IgD-negative memory B cell (primary cell): ENCODE measurements at regions not wholly inside any gene's neighbourhood (a gene's known extent, or its start where the extent isn't known, plus 50 kb on each side); places are given as distances from the start of the nearest gene placed in this dataset.
A peak's percentile ranks its signal among the peaks of the same experiment; 100 is the strongest.

Source experiments
- H3K27ac Mint-ChIP-seq, 3 donors: one replicate each; pipeline ENCODE4 v1.8.0; 2020 to 2022; ENCODE audit warnings: mild to moderate bottlenecking in 3 of 3, mixed read lengths in 3 of 3, moderate library complexity in 1 of 3
- H3K27me3 Mint-ChIP-seq: one replicate; pipeline ENCODE4 v1.8.0; 2021; ENCODE audit warnings: mixed read lengths
- H3K36me3 Mint-ChIP-seq: one replicate; pipeline ENCODE4 v1.8.0; 2020; ENCODE audit warnings: mild to moderate bottlenecking, mixed read lengths
- H3K4me1 Mint-ChIP-seq, 3 donors: one replicate each; pipeline ENCODE4 v1.8.0; 2020 to 2022; ENCODE audit warnings: mixed read lengths in 3 of 3, mild to moderate bottlenecking in 1 of 3
- H3K4me3 Mint-ChIP-seq, 4 donors: one replicate each; pipeline ENCODE4 v1.8.0; 2020 to 2022; ENCODE audit warnings: mild to moderate bottlenecking in 4 of 4, mixed read lengths in 4 of 4, moderate library complexity in 3 of 4
- H3K9me3 Mint-ChIP-seq, 3 donors: one replicate each; pipeline ENCODE4 v1.8.0; 2020 to 2021; ENCODE audit warnings: mixed read lengths in 3 of 3, mild to moderate bottlenecking in 1 of 3

GRCh38 chr14:101236496-101237251 is 324.6 kb upstream of the DIO3 start:
- Mint-ChIP-seq H3K9me3 (peaks cover 0 to 5% (median 3%) of the 10 kb centered on the region in 3 donors), H3K36me3 (no peaks in the 10 kb centered on the region), H3K27ac (no peak overlapping the region), H3K27me3 (peaks cover 1% of the 10 kb centered on the region), H3K4me1 (peaks cover 0 to 1% (median 0%) of the 10 kb centered on the region in 3 donors), H3K4me3 (no peak overlapping the region)

DNA sequence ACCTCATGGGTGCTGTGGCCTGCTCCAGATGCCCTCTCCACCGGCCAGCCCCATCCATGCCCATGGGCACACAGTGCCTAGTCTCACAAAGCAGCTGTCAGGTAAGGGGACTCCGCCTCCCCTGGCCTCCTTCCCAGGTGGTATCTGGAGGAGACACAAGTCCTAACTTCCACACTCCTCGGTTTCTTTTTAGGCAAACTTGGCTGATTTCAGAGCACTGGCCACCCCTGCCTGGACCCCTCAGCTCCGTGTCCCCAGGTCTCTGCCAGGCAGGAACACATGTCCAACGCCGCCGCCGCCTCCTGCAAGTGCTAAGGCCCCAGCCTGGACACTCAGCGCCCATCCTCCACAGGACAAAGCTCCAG is 324.1 kb upstream of the DIO3 start:
- no peak overlapping the region for H3K27ac Mint-ChIP-seq
- no peaks in the 10 kb centered on the region for H3K36me3 Mint-ChIP-seq
- no peak overlapping the region for H3K4me3 Mint-ChIP-seq
- H3K9me3 Mint-ChIP-seq = peaks cover 0 to 5% (median 3%) of the 10 kb centered on the region in 3 donors
- H3K27me3 Mint-ChIP-seq = peaks cover 1% of the 10 kb centered on the region
- H3K4me1 Mint-ChIP-seq = peaks cover 0 to 1% (median 0%) of the 10 kb centered on the region in 3 donors

DNA sequence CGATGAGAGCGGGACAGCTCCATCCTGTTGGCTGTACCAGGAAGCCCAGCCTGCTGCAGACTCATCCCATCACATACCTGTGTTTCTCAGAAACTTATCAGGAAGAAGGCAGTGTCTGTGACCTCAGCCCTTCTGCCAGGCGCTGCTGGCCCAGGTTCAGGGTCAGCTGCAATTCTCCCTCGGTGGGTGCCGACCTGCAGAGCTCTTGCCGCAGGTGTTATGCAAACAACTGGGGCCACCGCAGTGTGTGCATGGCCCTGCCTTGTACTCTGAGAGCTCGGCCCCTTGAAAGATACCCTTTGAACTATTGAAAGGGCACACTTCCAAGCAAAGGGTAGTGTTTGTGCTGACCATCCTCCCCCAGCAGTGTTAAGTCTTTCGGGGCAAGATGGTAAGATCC is 322.2 kb upstream of the DIO3 start:
- H3K9me3 Mint-ChIP-seq = peaks cover 0 to 5% (median 3%) of the 10 kb centered on the region in 3 donors
- H3K27me3 Mint-ChIP-seq = peaks cover 1% of the 10 kb centered on the region
- peaks cover 0 to 1% (median 0%) of the 10 kb centered on the region in 3 donors for H3K4me1 Mint-ChIP-seq
- H3K27ac Mint-ChIP-seq = no peak overlapping the region
- no peak overlapping the region for H3K4me3 Mint-ChIP-seq
- no peaks in the 10 kb centered on the region for H3K36me3 Mint-ChIP-seq

DNA sequence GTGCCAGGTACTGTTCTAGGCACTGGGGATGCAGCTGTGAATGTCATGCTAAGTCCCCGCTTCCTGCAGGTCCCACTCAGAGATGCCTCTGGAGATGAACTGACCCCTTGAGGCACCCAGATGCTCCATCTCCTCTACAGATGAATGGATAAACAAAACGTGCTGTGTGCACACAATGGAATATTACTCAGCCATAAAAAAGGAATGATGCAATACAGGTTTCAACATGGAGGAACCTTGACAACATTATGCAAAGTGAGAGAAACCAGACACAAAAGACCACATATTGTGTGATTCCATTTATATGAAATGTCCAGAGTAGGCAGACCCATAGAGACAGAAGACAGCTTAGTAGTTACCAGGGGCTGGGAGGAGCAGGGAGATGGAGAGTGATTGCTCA is 320.1 kb upstream of the DIO3 start:
- Mint-ChIP-seq H3K36me3 (no peaks in the 10 kb centered on the region), H3K4me3 (no peak overlapping the region), H3K4me1 (no peaks in the 10 kb centered on the region), H3K9me3 (peaks cover 0 to 6% (median 5%) of the 10 kb centered on the region in 3 donors), H3K27me3 (peaks cover 1% of the 10 kb centered on the region), H3K27ac (no peak overlapping the region)

- Mint-ChIP-seq H3K4me3 (no peak overlapping the region), H3K27ac (no peak overlapping the region), H3K36me3 (no peaks in the 10 kb centered on the region), H3K9me3 (peaks cover 0 to 6% (median 5%) of the 10 kb centered on the region in 3 donors), H3K27me3 (no peaks in the 10 kb centered on the region), H3K4me1 (no peaks in the 10 kb centered on the region)
These were observed 319.5 kb upstream of the DIO3 start for GRCh38 chr14:101241807-101242278.

DNA sequence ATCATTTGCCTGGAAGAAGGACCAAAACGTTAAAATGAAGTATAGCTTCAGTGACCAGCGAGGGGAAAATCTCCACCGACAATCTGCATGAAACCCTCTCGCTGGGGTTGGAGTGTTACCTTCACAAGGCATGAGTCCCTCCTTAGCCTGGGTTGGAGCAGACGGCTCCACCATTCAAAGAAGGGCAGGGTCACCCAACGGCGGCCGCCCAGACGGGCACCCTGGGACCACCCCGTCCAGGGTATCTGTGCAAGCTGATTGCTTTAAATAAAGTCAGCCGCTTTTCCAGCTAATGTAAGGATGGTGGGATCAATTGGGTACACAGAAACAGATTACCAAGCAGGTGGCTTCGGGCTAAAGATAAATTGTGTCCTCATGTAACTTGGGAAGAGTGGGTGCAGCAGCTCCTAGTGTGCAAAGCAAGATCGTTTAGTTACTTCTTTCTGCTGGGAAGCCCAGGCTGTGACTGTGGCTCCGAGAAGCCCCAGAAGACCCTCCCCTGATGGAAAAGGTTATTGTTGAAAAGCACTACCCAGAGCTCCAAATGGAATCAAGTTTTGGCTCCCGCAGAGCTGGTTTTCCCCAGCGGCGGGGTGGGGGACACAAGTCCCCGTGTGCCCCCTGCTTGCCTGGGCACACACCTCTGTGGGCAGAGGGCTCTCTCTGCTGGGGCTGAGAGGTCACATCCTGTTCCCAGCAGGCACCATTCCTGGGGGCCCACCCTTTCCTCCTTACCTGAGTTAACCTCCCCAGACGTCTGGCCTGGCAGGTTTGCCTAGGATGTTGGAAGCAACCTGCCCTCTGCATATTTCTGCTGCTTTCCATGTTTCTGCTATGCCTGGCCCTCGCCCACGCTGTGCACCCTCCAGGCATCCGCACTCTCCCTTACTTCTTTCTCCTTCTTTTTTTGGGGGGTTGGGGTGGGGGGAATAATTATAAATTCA is 318.6 kb upstream of the DIO3 start:
- H3K36me3 Mint-ChIP-seq = no peaks in the 10 kb centered on the region
- no peak overlapping the region for H3K4me3 Mint-ChIP-seq
- no peaks in the 10 kb centered on the region for H3K27me3 Mint-ChIP-seq
- H3K9me3 Mint-ChIP-seq = peaks cover 0 to 6% (median 5%) of the 10 kb centered on the region in 3 donors
- no peaks in the 10 kb centered on the region for H3K4me1 Mint-ChIP-seq
- no peak overlapping the region for H3K27ac Mint-ChIP-seq

- Mint-ChIP-seq H3K9me3 (peaks cover 0 to 6% (median 5%) of the 10 kb centered on the region in 3 donors), H3K4me1 (no peaks in the 10 kb centered on the region), H3K27ac (no peak overlapping the region), H3K4me3 (no peak overlapping the region), H3K27me3 (no peaks in the 10 kb centered on the region), H3K36me3 (no peaks in the 10 kb centered on the region)
These were observed 317.5 kb upstream of the DIO3 start for GRCh38 chr14:101243587-101244338.

DNA sequence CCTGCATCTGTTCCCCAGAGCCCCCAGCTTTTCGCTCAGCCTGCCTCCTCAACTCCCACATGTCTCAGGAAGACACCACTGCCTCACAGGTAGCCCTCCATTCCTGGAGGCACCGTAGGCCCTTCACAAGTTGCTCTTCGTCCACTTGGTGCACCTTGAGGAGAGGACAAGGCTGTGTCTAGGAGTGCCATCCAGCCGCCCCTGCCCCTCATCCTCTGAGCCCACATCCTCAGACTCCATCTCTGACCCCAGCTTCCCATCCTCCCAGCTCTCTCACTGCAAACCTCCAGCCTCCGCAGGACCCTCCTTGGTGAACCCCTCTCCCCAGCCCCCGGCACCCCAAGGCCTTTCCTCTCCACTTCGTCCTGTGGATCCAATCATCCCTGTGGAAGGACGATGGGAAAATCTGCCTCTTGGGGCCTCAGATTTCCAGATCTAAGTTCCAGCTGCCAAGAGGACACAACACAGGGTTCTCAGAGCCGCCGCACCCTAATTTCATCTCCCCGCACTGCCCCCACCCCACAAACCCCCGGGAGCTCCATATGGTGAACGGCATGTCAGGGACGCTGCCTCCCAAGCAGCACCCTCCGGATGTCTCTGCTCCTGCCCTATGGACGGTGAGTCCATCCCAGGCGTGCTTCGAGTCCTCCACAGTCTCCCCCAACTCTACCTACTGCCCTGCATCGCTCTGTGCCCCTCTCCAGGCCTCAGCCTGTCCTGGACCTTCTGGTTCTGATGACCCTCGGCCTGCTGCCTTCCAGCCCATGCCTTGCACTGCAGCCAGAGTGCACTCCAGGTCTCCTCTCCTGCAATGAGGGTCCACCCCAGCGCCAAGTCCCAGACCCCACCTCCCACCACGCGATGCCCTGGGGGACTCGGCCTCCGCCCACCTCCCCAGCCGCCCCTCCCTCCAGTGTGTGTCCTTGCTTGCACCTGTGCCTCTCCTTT is 314.1 kb upstream of the DIO3 start:
- Mint-ChIP-seq H3K4me3 (peak overlapping the region in 1 of 4 donors; percentile 55), H3K9me3 (peaks cover 0 to 3% (median 0%) of the 10 kb centered on the region in 3 donors), H3K27ac (no peak overlapping the region), H3K4me1 (no peaks in the 10 kb centered on the region), H3K27me3 (peaks cover 5% of the 10 kb centered on the region), H3K36me3 (no peaks in the 10 kb centered on the region)

DNA sequence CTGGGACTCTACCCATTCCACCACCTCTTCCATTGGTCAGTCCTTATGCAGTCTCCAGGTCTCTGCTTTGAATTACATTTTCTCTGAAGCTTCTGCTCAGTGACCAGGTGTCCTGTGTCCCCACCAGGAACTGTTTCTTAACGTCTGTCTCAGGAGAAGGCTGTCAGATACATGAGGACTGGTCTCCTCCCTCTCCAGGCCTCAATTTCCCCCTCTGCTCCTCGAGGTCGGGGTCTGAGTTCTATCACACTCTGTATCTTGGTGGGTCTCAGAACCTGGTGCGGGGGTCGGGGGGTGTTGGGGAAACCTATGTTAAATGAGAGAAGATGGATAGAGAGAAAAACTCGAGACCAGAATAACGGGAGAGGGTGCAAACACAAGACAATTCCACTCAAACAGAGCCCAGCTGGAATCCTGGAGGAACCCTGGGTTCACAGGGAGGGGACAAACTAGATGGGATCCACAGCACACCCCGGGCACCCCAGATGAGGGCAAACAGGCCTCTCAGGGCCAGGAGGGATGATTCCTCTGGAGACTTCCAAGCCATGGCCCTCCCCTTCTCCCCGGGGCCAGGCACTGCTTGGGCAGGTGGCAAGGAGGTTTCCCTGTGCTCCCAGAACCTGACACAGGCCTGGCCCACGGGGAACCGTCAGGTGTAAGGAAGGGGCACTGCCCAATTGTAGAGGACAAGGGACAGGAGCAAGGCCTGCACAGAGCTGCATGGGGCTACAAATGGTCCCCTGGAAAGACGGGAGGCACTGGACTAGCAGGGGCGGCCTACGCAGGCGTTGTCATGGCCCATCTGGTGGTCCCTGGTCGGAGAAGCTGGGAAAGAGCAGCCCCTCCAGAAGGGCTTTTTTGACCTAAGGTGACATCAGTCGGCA is 313.2 kb upstream of the DIO3 start:
- no peak overlapping the region for H3K27ac Mint-ChIP-seq
- H3K27me3 Mint-ChIP-seq = peaks cover 8% of the 10 kb centered on the region
- no peaks in the 10 kb centered on the region for H3K4me1 Mint-ChIP-seq
- H3K9me3 Mint-ChIP-seq = peaks cover 0 to 3% (median 0%) of the 10 kb centered on the region in 3 donors
- no peaks in the 10 kb centered on the region for H3K36me3 Mint-ChIP-seq
- H3K4me3 Mint-ChIP-seq = no peak overlapping the region

GRCh38 chr14:101248840-101249675 is 312.2 kb upstream of the DIO3 start:
- Mint-ChIP-seq H3K27ac (no peak overlapping the region), H3K4me3 (peak overlapping the region in 1 of 4 donors; percentile 35), H3K27me3 (peaks cover 10% of the 10 kb centered on the region), H3K4me1 (peaks cover 0 to 2% (median 0%) of the 10 kb centered on the region in 3 donors), H3K9me3 (peaks cover 0 to 3% (median 0%) of the 10 kb centered on the region in 3 donors), H3K36me3 (no peaks in the 10 kb centered on the region)

- no peaks in the 10 kb centered on the region for H3K36me3 Mint-ChIP-seq
- peaks cover 10% of the 10 kb centered on the region for H3K27me3 Mint-ChIP-seq
- H3K4me1 Mint-ChIP-seq = peaks cover 0 to 2% (median 0%) of the 10 kb centered on the region in 3 donors
- H3K9me3 Mint-ChIP-seq = no peaks in the 10 kb centered on the region
- H3K27ac Mint-ChIP-seq = no peak overlapping the region
- H3K4me3 Mint-ChIP-seq = peak overlapping the region in 1 of 4 donors; percentile 35
These were observed 311.6 kb upstream of the DIO3 start for GRCh38 chr14:101249676-101250036.

DNA sequence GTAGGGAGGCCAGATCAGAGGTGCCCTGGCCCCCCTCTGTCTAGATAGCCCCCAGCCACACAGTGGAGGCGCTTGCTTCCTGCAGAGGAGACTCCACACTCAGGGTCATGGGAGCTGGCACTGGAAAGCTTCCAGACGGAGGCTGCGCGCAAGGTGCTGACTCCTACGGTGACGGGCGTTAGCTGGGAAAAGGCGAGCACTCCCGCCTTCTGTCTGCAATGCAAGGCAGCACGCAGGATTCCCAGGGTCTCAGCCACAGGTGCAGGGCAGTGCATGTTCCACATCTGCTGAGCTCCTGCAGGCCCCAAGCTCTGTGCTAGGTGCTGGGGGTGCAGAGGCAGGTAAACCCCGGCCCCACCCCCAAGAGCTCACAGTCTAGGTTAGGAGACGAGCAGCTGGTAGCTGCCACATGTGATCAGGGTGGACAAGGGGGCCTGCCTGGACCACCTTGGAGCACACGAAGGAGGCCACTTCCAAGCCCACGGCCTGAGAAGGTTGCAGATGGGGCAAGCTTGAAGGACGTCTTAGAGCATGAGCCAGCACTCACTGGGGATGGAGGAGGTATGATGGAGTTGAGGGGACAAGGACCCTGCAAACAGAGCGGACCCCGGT is 310.9 kb upstream of the DIO3 start:
- no peak overlapping the region for H3K27ac Mint-ChIP-seq
- H3K9me3 Mint-ChIP-seq = no peaks in the 10 kb centered on the region
- peaks cover 10% of the 10 kb centered on the region for H3K27me3 Mint-ChIP-seq
- H3K4me1 Mint-ChIP-seq = peaks cover 0 to 2% (median 0%) of the 10 kb centered on the region in 3 donors
- no peaks in the 10 kb centered on the region for H3K36me3 Mint-ChIP-seq
- H3K4me3 Mint-ChIP-seq = no peak overlapping the region
